Breast epithelium (tissue), 3 donors: ENCODE measurements at regions not wholly inside any gene's neighbourhood (a gene's known extent, or its start where the extent isn't known, plus 50 kb on each side); places are given as distances from the start of the nearest gene placed in this dataset.

ENCODE experiments used
- POLR2A ChIP-seq: fragments of 450-650 bp; IDR thresholded peaks from one replicate; pipeline ENCODE4 v1.6.1; 2016; ENCODE audit warnings: antibody characterized with exemption, mild to moderate bottlenecking, moderate library complexity
- POLR2AphosphoS5 ChIP-seq, 3 donors: sonication (generic); formaldehyde crosslinking; IDR thresholded peaks; one replicate each; pipeline ENCODE4 v1.6.1; 2017; ENCODE audit warnings: antibody characterized with exemption in 3 of 3
- TF ChIP-seq, protein P1 (sequence below), 3 donors: fragments of 450-650 bp; IDR thresholded peaks; one replicate each; pipeline ENCODE4 v1.5.1; 2016 to 2017; ENCODE audit warnings: antibody characterized with exemption in 3 of 3, mild to moderate bottlenecking in 3 of 3, moderate library complexity in 3 of 3

GRCh38 chr7:132653366-132653930 lies 77.2 kb upstream of the PLXNA4 start:
- TF ChIP-seq, protein P1, sequence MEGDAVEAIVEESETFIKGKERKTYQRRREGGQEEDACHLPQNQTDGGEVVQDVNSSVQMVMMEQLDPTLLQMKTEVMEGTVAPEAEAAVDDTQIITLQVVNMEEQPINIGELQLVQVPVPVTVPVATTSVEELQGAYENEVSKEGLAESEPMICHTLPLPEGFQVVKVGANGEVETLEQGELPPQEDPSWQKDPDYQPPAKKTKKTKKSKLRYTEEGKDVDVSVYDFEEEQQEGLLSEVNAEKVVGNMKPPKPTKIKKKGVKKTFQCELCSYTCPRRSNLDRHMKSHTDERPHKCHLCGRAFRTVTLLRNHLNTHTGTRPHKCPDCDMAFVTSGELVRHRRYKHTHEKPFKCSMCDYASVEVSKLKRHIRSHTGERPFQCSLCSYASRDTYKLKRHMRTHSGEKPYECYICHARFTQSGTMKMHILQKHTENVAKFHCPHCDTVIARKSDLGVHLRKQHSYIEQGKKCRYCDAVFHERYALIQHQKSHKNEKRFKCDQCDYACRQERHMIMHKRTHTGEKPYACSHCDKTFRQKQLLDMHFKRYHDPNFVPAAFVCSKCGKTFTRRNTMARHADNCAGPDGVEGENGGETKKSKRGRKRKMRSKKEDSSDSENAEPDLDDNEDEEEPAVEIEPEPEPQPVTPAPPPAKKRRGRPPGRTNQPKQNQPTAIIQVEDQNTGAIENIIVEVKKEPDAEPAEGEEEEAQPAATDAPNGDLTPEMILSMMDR (IDR thresholded peaks at IDR 0.05), result no peak
- TF ChIP-seq POLR2A (no peak), POLR2AphosphoS5 (IDR thresholded peaks at IDR 0.05) (no peak)
